ENCODE measurements at regions not wholly inside any gene's neighbourhood (a gene's known extent, or its start where the extent isn't known, plus 50 kb on each side); places are given as distances from the start of the nearest gene placed in this dataset.
A peak's percentile ranks its signal among the peaks of the same experiment; 100 is the strongest.
"Not testable (repeated sequence)": the region's sequence is repeated elsewhere in the genome, so short reads cannot be mapped to it uniquely, and the experiment has no call there.

GRCh38 chr9:41643571-41644279 lies 454.6 kb upstream of the ZNG1F start:
- H4K20me1 ChIP-seq (ENCODE audit: insufficient read depth); H3K36me3 ChIP-seq (ENCODE audit: control insufficient read depth in 1 of 2, insufficient read depth in 2 of 2, low read length in 2 of 2); RAD21 ChIA-PET (ENCODE audit: low non-redundant PET in 1 of 2, low total read pairs in 2 of 2, uncharacterized antibody in 2 of 2, unreplicated experiment in 2 of 2); intact Hi-C loops (cut with micrococcal nuclease); H3K4me1 ChIP-seq (ENCODE audit: control insufficient read depth in 1 of 2, insufficient read depth in 2 of 2, low read length in 2 of 2); H2AFZ ChIP-seq (ENCODE audit: low read depth, low read length, poor library complexity, severe bottlenecking); H3K79me2 ChIP-seq (ENCODE audit: insufficient read depth, low read length); H3K9me2 ChIP-seq (ENCODE audit: insufficient read depth); H3K27ac ChIP-seq (ENCODE audit: low read depth, low read length); H3K27me3 ChIP-seq (ENCODE audit: insufficient read depth, low read length); POLR2A ChIA-PET; H3K9me3 ChIP-seq (ENCODE audit: control insufficient read depth in 1 of 2, insufficient read depth in 1 of 2, low read depth in 1 of 2, low read length in 2 of 2); CTCF ChIA-PET; BruUV-seq (replicated peaks): not testable (repeated sequence)
- H3K4me3 ChIP-seq (replicated peaks in 1 of 2; ENCODE audit: low read depth in 1 of 2, low read length in 2 of 2): peak overlapping the region; percentile 26 to 45; a peak in 3 of 4 replicates
- ATAC-seq (peak; percentile 89), DNase-seq (ENCODE audit: low read depth, low spot score) (peak; percentile 21)
- TF ChIP-seq ZFX (IDR thresholded peaks at IDR 0.05) (peak; percentile 27; the same call in 1 of the 2 replicates), POLR2AphosphoS5 (IDR thresholded peaks at IDR 0.05; ENCODE audit: low read depth, low read length) (peak; percentile 34; the same call in 1 of the 2 replicates), YY1 (IDR thresholded peaks at IDR 0.05; ENCODE audit: extremely low read depth, insufficient replicate concordance, low read depth, low read length) (peak; percentile 84), MAX (IDR thresholded peaks at IDR 0.05) (peak; percentile 54; the same call in 1 of the 2 replicates)
- H3K4me2 ChIP-seq (ENCODE audit: low read length): peak overlapping the region; percentile 56
- peak overlapping the region; percentile 53 for H3K9ac ChIP-seq (ENCODE audit: low read length)

GRCh38 chr9:41633726-41634125 lies 444.6 kb upstream of the ZNG1F start:
- intact Hi-C loops (cut with micrococcal nuclease); DNase-seq (ENCODE audit: low read depth, low spot score); H3K4me1 ChIP-seq (ENCODE audit: control insufficient read depth in 1 of 2, insufficient read depth in 2 of 2, low read length in 2 of 2); H3K27ac ChIP-seq (ENCODE audit: low read depth, low read length); CTCF ChIA-PET; H3K79me2 ChIP-seq (ENCODE audit: insufficient read depth, low read length); H2AFZ ChIP-seq (ENCODE audit: low read depth, low read length, poor library complexity, severe bottlenecking); BruUV-seq (replicated peaks); H3K27me3 ChIP-seq (ENCODE audit: insufficient read depth, low read length); H3K9me3 ChIP-seq (ENCODE audit: control insufficient read depth in 1 of 2, insufficient read depth in 1 of 2, low read depth in 1 of 2, low read length in 2 of 2); H3K36me3 ChIP-seq (ENCODE audit: control insufficient read depth in 1 of 2, insufficient read depth in 2 of 2, low read length in 2 of 2); ATAC-seq; H3K4me2 ChIP-seq (ENCODE audit: low read length); H4K20me1 ChIP-seq (ENCODE audit: insufficient read depth); H3K9ac ChIP-seq (ENCODE audit: low read length); RAD21 ChIA-PET (ENCODE audit: low non-redundant PET in 1 of 2, low total read pairs in 2 of 2, uncharacterized antibody in 2 of 2, unreplicated experiment in 2 of 2); POLR2A ChIA-PET; H3K9me2 ChIP-seq (ENCODE audit: insufficient read depth); H3K4me3 ChIP-seq (replicated peaks in 1 of 2; ENCODE audit: low read depth in 1 of 2, low read length in 2 of 2): not testable (repeated sequence)

GRCh38 chr9:41623666-41624065 lies 434.5 kb upstream of the ZNG1F start:
- DNase-seq (ENCODE audit: low read depth, low spot score); H3K9me2 ChIP-seq (ENCODE audit: insufficient read depth); H2AFZ ChIP-seq (ENCODE audit: low read depth, low read length, poor library complexity, severe bottlenecking); H3K4me3 ChIP-seq (replicated peaks in 1 of 2; ENCODE audit: low read depth in 1 of 2, low read length in 2 of 2); H3K9ac ChIP-seq (ENCODE audit: low read length); H3K79me2 ChIP-seq (ENCODE audit: insufficient read depth, low read length); CTCF ChIA-PET; POLR2A ChIA-PET; ATAC-seq; H3K4me1 ChIP-seq (ENCODE audit: control insufficient read depth in 1 of 2, insufficient read depth in 2 of 2, low read length in 2 of 2); RAD21 ChIA-PET (ENCODE audit: low non-redundant PET in 1 of 2, low total read pairs in 2 of 2, uncharacterized antibody in 2 of 2, unreplicated experiment in 2 of 2); H4K20me1 ChIP-seq (ENCODE audit: insufficient read depth); H3K4me2 ChIP-seq (ENCODE audit: low read length); BruUV-seq (replicated peaks); H3K9me3 ChIP-seq (ENCODE audit: control insufficient read depth in 1 of 2, insufficient read depth in 1 of 2, low read depth in 1 of 2, low read length in 2 of 2); H3K27me3 ChIP-seq (ENCODE audit: insufficient read depth, low read length); H3K27ac ChIP-seq (ENCODE audit: low read depth, low read length); intact Hi-C loops (cut with micrococcal nuclease); H3K36me3 ChIP-seq (ENCODE audit: control insufficient read depth in 1 of 2, insufficient read depth in 2 of 2, low read length in 2 of 2): not testable (repeated sequence)

- H3K79me2 ChIP-seq (ENCODE audit: insufficient read depth, low read length); H3K9ac ChIP-seq (ENCODE audit: low read length); RAD21 ChIA-PET (ENCODE audit: low non-redundant PET in 1 of 2, low total read pairs in 2 of 2, uncharacterized antibody in 2 of 2, unreplicated experiment in 2 of 2); H3K36me3 ChIP-seq (ENCODE audit: control insufficient read depth in 1 of 2, insufficient read depth in 2 of 2, low read length in 2 of 2); H3K4me3 ChIP-seq (replicated peaks in 1 of 2; ENCODE audit: low read depth in 1 of 2, low read length in 2 of 2); intact Hi-C loops (cut with micrococcal nuclease); DNase-seq (ENCODE audit: low read depth, low spot score); ATAC-seq; H3K27me3 ChIP-seq (ENCODE audit: insufficient read depth, low read length); H3K4me1 ChIP-seq (ENCODE audit: control insufficient read depth in 1 of 2, insufficient read depth in 2 of 2, low read length in 2 of 2); H2AFZ ChIP-seq (ENCODE audit: low read depth, low read length, poor library complexity, severe bottlenecking); H3K4me2 ChIP-seq (ENCODE audit: low read length); H3K9me2 ChIP-seq (ENCODE audit: insufficient read depth); H4K20me1 ChIP-seq (ENCODE audit: insufficient read depth); H3K9me3 ChIP-seq (ENCODE audit: control insufficient read depth in 1 of 2, insufficient read depth in 1 of 2, low read depth in 1 of 2, low read length in 2 of 2); H3K27ac ChIP-seq (ENCODE audit: low read depth, low read length); CTCF ChIA-PET; BruUV-seq (replicated peaks); POLR2A ChIA-PET: not testable (repeated sequence)
Observed at GRCh38 chr9:41619254-41619653, 430.1 kb upstream of the ZNG1F start.

All from HCT116 (cell line).